Upper lobe of left lung (tissue), 4 donors: ENCODE measurements at regions not wholly inside any gene's neighbourhood (a gene's known extent, or its start where the extent isn't known, plus 50 kb on each side); places are given as distances from the start of the nearest gene placed in this dataset.

ENCODE experiments used
- CTCF ChIP-seq, 6 experiments: fragments of 450-650 bp in 4 of 6; fragments of 200-600 bp in 2 of 6; sonication (generic) in 2 of 6; IDR thresholded peaks; one replicate each; pipeline ENCODE4 v1.5.1; 2016 to 2019; ENCODE audit warnings: antibody characterized with exemption in 6 of 6
- POLR2A ChIP-seq, 4 donors: fragments of 450-650 bp; IDR thresholded peaks; one replicate each; pipeline ENCODE4 v1.5.1; 2016 to 2017; ENCODE audit warnings: antibody characterized with exemption in 4 of 4, mild to moderate bottlenecking in 2 of 4

DNA sequence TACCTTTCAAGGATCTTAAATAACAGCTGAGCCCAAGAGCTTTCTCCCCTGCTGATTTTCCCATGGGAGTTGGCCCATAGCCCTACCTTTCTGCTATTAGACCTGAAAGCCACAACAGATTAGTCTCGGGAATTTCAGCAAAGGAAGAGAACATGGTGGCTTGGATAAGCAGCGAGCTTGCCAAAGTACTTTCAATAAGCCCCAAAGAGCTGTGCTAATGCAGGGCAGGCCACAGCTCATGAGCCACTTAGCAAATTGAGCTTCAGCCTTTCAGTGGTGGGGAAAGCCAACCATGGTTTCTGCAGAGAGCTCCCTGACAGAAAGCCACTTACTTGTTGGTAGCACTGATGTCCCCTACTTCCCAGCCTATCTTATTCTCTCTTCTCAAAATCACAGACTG lies 217.8 kb upstream of the IRX5 start:
- TF ChIP-seq CTCF (IDR thresholded peaks at IDR 0.05), result no peak
- no peak for TF ChIP-seq POLR2A (IDR thresholded peaks at IDR 0.05)
